GM10248 (cell line): ENCODE measurements at regions not wholly inside any gene's neighbourhood (a gene's known extent, or its start where the extent isn't known, plus 50 kb on each side); places are given as distances from the start of the nearest gene placed in this dataset.

ENCODE experiments used
- CTCF ChIA-PET: fragments of 300-600 bp; sonication (Branson Sonifier 250); formaldehyde crosslinking; extraction: SDS; loops from one replicate; lab custom pipeline; 2021; ENCODE audit warnings: antibody characterized with exemption; lab: Yijun Ruan, JAX
- POLR2A ChIA-PET: fragments of 350-650 bp; sonication (Branson Sonifier 250); formaldehyde crosslinking; extraction: SDS; loops from one replicate; lab custom pipeline; 2020; ENCODE audit warnings: antibody characterized with exemption; lab: Yijun Ruan, JAX
- DNase-seq: peaks from one replicate; pipeline ENCODE4 v3.0.0; 2012; ENCODE audit errors: extremely low spot score
- CTCF ChIP-seq: IDR thresholded peaks from 2 replicates; pipeline ENCODE4 v1.5.1; 2012; ENCODE audit warnings: mild to moderate bottlenecking, low read depth; ENCODE audit errors: extremely low read depth, missing control alignments, control extremely low read depth

- TF ChIP-seq CTCF = no peak
- ChIA-PET POLR2A (no interaction called here), CTCF (no interaction called here)
- DNase-seq = no peak
These were observed 60.5 kb upstream of the IL15 start for GRCh38 chr4:141575884-141576283.

- POLR2A ChIA-PET = no interaction called here
- no peak for DNase-seq
- CTCF ChIA-PET = interaction anchor here (0.7 to 1.0 kb wide), 2 partner anchors 12 to 270 kb away, joined by 3 to 4 read pairs; no protein-coding TSS in a partner anchor
- TF ChIP-seq CTCF = no peak
These were observed 59.7 kb upstream of the IL15 start for GRCh38 chr4:141576585-141577110.

GRCh38 chr4:141578451-141578850, 57.9 kb upstream of the IL15 start:
- no peak for DNase-seq
- CTCF ChIA-PET = no interaction called here
- POLR2A ChIA-PET = no interaction called here
- TF ChIP-seq CTCF = no peak

GRCh38 chr4:141580523-141580922, 55.9 kb upstream of the IL15 start:
- ChIA-PET CTCF (interaction anchor here (1.1 to 1.6 kb wide), 2 partner anchors 15 to 234 kb away, joined by 4 to 5 read pairs; no protein-coding TSS in a partner anchor), POLR2A (no interaction called here)
- no peak for TF ChIP-seq CTCF
- DNase-seq = no peak
